IMR-90 (cell line): ENCODE measurements at regions not wholly inside any gene's neighbourhood (a gene's known extent, or its start where the extent isn't known, plus 50 kb on each side); places are given as distances from the start of the nearest gene placed in this dataset.

Source experiments
- ATAC-seq: fragments of 200-7000 bp; cut with Tn5 transposase; 2 replicates; pipeline ENCODE4 v1.9.1; 2020; ENCODE audit warnings: low read depth, mild to moderate bottlenecking, moderate library complexity
- BruUV-seq: library from RNA; stranded (reverse); fragments of 400-500 nt; replicated peaks from 2 replicates; lab custom pipeline; 2021; lab: Mats Ljungman, UMichigan
- CTCF ChIA-PET: fragments of 300-600 bp; formaldehyde crosslinking; extraction: SDS; loops from one replicate; lab custom pipeline; 2021; ENCODE audit warnings: antibody characterized with exemption; lab: Yijun Ruan, JAX
- POLR2A ChIA-PET: fragments of 300-600 bp; sonication (Branson Sonifier 250); formaldehyde crosslinking; loops from one replicate; lab custom pipeline; 2022; ENCODE audit warnings: antibody characterized with exemption; ENCODE audit not compliant: unreplicated experiment; lab: Charles Lee
- DNase-seq: peaks from one replicate; pipeline ENCODE4 v3.0.0; 2013
- H2AFZ ChIP-seq: replicated peaks from 2 replicates; pipeline ENCODE3; 2013; ENCODE audit warnings: low read length, mild to moderate bottlenecking; ENCODE audit not compliant: poor library complexity
- H2AK5ac ChIP-seq: 2 replicates; pipeline ENCODE4 v1.6.1; 2013; ENCODE audit warnings: low read depth, low read length, inconsistent platforms
- H2AK9ac ChIP-seq: replicated peaks from 2 replicates; pipeline ENCODE3; 2013; ENCODE audit warnings: mild to moderate bottlenecking, low read depth, low read length, moderate library complexity; ENCODE audit not compliant: poor library complexity
- H2BK120ac ChIP-seq: 2 replicates; pipeline ENCODE4 v1.6.1; 2013; ENCODE audit warnings: low read depth, low read length, inconsistent platforms
- H2BK15ac ChIP-seq: 3 replicates; pipeline ENCODE4 v1.6.1; 2013; ENCODE audit warnings: low read depth, low read length, inconsistent platforms
- H2BK20ac ChIP-seq: 2 replicates; pipeline ENCODE4 v1.6.1; 2013; ENCODE audit warnings: low read depth, mild to moderate bottlenecking, inconsistent platforms, low read length, moderate library complexity
- H2BK5ac ChIP-seq: 2 replicates; pipeline ENCODE4 v1.6.1; 2013; ENCODE audit warnings: mild to moderate bottlenecking, low read depth, low read length, inconsistent platforms; ENCODE audit not compliant: poor library complexity, severe bottlenecking
- H3K14ac ChIP-seq: replicated peaks from 2 replicates; pipeline ENCODE4 v1.6.1; 2013; ENCODE audit warnings: low read depth, low read length, inconsistent platforms
- H3K18ac ChIP-seq: 2 replicates; pipeline ENCODE4 v1.6.1; 2013; ENCODE audit warnings: low read depth, low read length, control low read depth
- H3K23ac ChIP-seq: 2 replicates; pipeline ENCODE4 v1.6.1; 2013; ENCODE audit warnings: low read depth, low read length, inconsistent platforms
- H3K27ac ChIP-seq: 2 replicates; pipeline ENCODE4 v1.5.1; 2013; ENCODE audit warnings: mild to moderate bottlenecking, control low read depth, low read length; ENCODE audit not compliant: insufficient read depth
- H3K27me3 ChIP-seq: 2 replicates; pipeline ENCODE4 v1.6.1; 2013; ENCODE audit warnings: low read length; ENCODE audit not compliant: control insufficient read depth, insufficient read depth
- H3K36me3 ChIP-seq: 2 replicates; pipeline ENCODE4 v1.6.1; 2013; ENCODE audit warnings: low read length, mixed read lengths; ENCODE audit not compliant: control insufficient read depth, insufficient read depth
- H3K4ac ChIP-seq: 2 replicates; pipeline ENCODE4 v1.6.1; 2013; ENCODE audit warnings: low read depth, low read length, inconsistent platforms
- H3K4me1 ChIP-seq: 2 replicates; pipeline ENCODE4 v1.6.1; 2013; ENCODE audit warnings: low read length, mixed read lengths; ENCODE audit not compliant: control insufficient read depth, insufficient read depth
- H3K4me2 ChIP-seq: 2 replicates; pipeline ENCODE4 v1.6.1; 2013; ENCODE audit warnings: low read depth, mild to moderate bottlenecking, control low read depth, low read length, moderate library complexity
- H3K4me3 ChIP-seq: 2 replicates; pipeline ENCODE4 v1.5.1; 2013; ENCODE audit warnings: low read depth, mild to moderate bottlenecking, control low read depth, low read length, moderate library complexity; ENCODE audit not compliant: insufficient read depth
- H3K56ac ChIP-seq: 2 replicates; pipeline ENCODE4 v1.6.1; 2013; ENCODE audit warnings: low read length, inconsistent platforms; ENCODE audit not compliant: insufficient read depth; ENCODE audit errors: extremely low read depth
- H3K79me1 ChIP-seq, 2 experiments: 2 replicates each; pipeline ENCODE4 v1.6.1; 2013; ENCODE audit warnings: low read length in 2 of 2, inconsistent platforms in 1 of 2, low read depth in 1 of 2
- H3K9ac ChIP-seq: 2 replicates; pipeline ENCODE4 v1.6.1; 2013; ENCODE audit warnings: low read depth, low read length, control low read depth
- H3K9me1 ChIP-seq: 2 replicates; pipeline ENCODE4 v1.6.1; 2013; ENCODE audit warnings: low read length, inconsistent platforms; ENCODE audit not compliant: insufficient read depth
- H3K9me3 ChIP-seq: 2 replicates; pipeline ENCODE4 v1.6.1; 2013; ENCODE audit warnings: low read length; ENCODE audit not compliant: control insufficient read depth, insufficient read depth
- H4K20me1 ChIP-seq: 2 replicates; pipeline ENCODE4 v1.6.1; 2013; ENCODE audit warnings: low read length, inconsistent platforms; ENCODE audit not compliant: insufficient read depth
- H4K5ac ChIP-seq: 2 replicates; pipeline ENCODE4 v1.6.1; 2013; ENCODE audit warnings: mild to moderate bottlenecking, low read depth, low read length, control low read depth
- H4K8ac ChIP-seq, 2 experiments: 2 replicates each; pipeline ENCODE4 v1.6.1; 2013; ENCODE audit warnings: low read depth in 2 of 2, low read length in 2 of 2, control low read depth in 1 of 2, inconsistent platforms in 1 of 2
- H4K91ac ChIP-seq: 2 replicates; pipeline ENCODE4 v1.6.1; 2013; ENCODE audit warnings: low read depth, low read length, inconsistent platforms; ENCODE audit not compliant: insufficient read depth
- MAFK ChIP-seq: IDR thresholded peaks from 2 replicates; pipeline ENCODE4 v1.6.1; 2012; ENCODE audit warnings: low read depth, low read length, improper control_type of control experiment
- MAZ ChIP-seq: IDR thresholded peaks from 2 replicates; pipeline ENCODE4 v1.6.1; 2012; ENCODE audit warnings: low read depth, mild to moderate bottlenecking, low read length, improper control_type of control experiment, moderate library complexity, borderline replicate concordance
- NFE2L2 ChIP-seq: fragments of 150-350 bp; IDR thresholded peaks from 2 replicates; pipeline ENCODE4 v1.6.1; 2016; ENCODE audit warnings: low read depth, mild to moderate bottlenecking, low read length
- POLR2A ChIP-seq: IDR thresholded peaks from 2 replicates; pipeline ENCODE4 v1.6.1; 2012; ENCODE audit warnings: mild to moderate bottlenecking, low read depth, low read length
- RFX5 ChIP-seq: IDR thresholded peaks from 2 replicates; pipeline ENCODE4 v1.8.0; 2012; ENCODE audit warnings: low read depth, mild to moderate bottlenecking, low read length, moderate library complexity
- WGBS, 2 experiments: methylation state at CpG; one replicate each; pipeline versions ENCODE4 v1.1.5 to v1.1.7; 2013; ENCODE audit warnings: missing lambda C conversion rate in 2 of 2; ENCODE audit not compliant: insufficient read length in 1 of 2; ENCODE audit errors: extremely low coverage in 2 of 2; 5-methylcytosine and 5-hydroxymethylcytosine counted together
- dilution Hi-C: fragments of 300-500 bp; cut with HindIII; formaldehyde crosslinking; loops from one replicate; pipeline ENCODE4 v1.14.3; 2018; ENCODE audit warnings: low sequenced_read_pairs; ENCODE audit not compliant: unreplicated experiment
- in situ Hi-C: fragments of 300-500 bp; cut with MboI; formaldehyde crosslinking; loops from 3 replicates; pipeline ENCODE4 v1.14.3; 2019; ENCODE audit warnings: low sequenced_read_pairs, inconsistent platforms, mixed read lengths
- intact Hi-C: fragments of 100-400 bp; cut with micrococcal nuclease; formaldehyde crosslinking; loops from 2 replicates; pipeline ENCODE4 v1.10.0; 2022
- TF ChIP-seq, protein P1 (sequence below): conservative IDR thresholded peaks from 2 replicates; pipeline ENCODE4 v1.5.1; 2012; ENCODE audit warnings: mild to moderate bottlenecking, low read depth, low read length, improper control_type of control experiment
- TF ChIP-seq, protein P2 (sequence below): fragments of 150-350 bp; IDR thresholded peaks from 2 replicates; pipeline ENCODE4 v1.6.1; 2016; ENCODE audit warnings: low read depth, mild to moderate bottlenecking, low read length, moderate library complexity, borderline replicate concordance
- TF ChIP-seq, protein P3 (sequence below): fragments of 150-350 bp; IDR thresholded peaks from 2 replicates; pipeline ENCODE4 v1.6.1; 2017; ENCODE audit warnings: mild to moderate bottlenecking, antibody characterized with exemption, low read length, low read depth

DNA sequence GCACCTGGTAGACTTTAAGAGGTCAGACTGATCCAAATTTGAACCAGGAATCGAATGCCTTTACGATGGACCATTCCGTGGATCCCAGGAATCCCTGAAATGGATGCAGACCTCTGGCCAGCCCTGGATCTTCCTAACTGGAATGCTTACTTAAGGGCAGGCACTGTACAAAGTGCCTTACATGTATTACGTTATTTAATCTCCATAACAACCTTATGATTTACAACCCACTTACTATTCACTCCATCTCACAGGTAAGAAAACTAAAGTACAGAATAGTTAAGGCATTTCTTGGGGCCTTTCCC is 93.6 kb downstream of the HSPH1 start:
- Histone ChIP-seq H2BK20ac (no peak overlapping the region), H3K9me1 (no peaks in the 10 kb centered on the region), H2AFZ (no peak overlapping the region), H3K4me1 (no peaks in the 10 kb centered on the region; the same call in 1 of the 2 replicates), H2BK120ac (no peak overlapping the region), H3K36me3 (no peaks in the 10 kb centered on the region), H3K4me2 (no peak overlapping the region), H3K56ac (no peak overlapping the region), H3K27ac (no peak overlapping the region), H4K8ac (no peak overlapping the region), H3K79me1 (no peaks in the 10 kb centered on the region), H3K9ac (no peak overlapping the region), H3K9me3 (0 out of 2 replicates have a peak, but pooled peaks cover 4% of the 10 kb centered on the region), H4K5ac (no peak overlapping the region), H2AK9ac (no peak overlapping the region), H3K23ac (no peak overlapping the region), H3K4ac (no peak overlapping the region), H2BK5ac (no peak overlapping the region), H4K91ac (no peak overlapping the region), H3K4me3 (no peak overlapping the region), H2AK5ac (no peak overlapping the region), H3K18ac (no peak overlapping the region), H4K20me1 (no peaks in the 10 kb centered on the region), H3K27me3 (no peaks in the 10 kb centered on the region), H3K14ac (no peak overlapping the region), H2BK15ac (no peak overlapping the region)
- WGBS, 2 experiments = 100% methylated on average over 3 of the region's 4 CpGs; no CpG with 5 or more reads in 1 of the 2 experiments
- ATAC-seq (no peak), DNase-seq (no peak)
- in situ Hi-C loops (no loop called here), dilution Hi-C loops (no loop called here), intact Hi-C loops (loop anchor here (5.0 kb wide), 1 partner anchor 79 kb away; no protein-coding TSS in a partner anchor)
- no TSS peak for BruUV-seq
- TF ChIP-seq, protein P1, sequence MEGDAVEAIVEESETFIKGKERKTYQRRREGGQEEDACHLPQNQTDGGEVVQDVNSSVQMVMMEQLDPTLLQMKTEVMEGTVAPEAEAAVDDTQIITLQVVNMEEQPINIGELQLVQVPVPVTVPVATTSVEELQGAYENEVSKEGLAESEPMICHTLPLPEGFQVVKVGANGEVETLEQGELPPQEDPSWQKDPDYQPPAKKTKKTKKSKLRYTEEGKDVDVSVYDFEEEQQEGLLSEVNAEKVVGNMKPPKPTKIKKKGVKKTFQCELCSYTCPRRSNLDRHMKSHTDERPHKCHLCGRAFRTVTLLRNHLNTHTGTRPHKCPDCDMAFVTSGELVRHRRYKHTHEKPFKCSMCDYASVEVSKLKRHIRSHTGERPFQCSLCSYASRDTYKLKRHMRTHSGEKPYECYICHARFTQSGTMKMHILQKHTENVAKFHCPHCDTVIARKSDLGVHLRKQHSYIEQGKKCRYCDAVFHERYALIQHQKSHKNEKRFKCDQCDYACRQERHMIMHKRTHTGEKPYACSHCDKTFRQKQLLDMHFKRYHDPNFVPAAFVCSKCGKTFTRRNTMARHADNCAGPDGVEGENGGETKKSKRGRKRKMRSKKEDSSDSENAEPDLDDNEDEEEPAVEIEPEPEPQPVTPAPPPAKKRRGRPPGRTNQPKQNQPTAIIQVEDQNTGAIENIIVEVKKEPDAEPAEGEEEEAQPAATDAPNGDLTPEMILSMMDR = no peak
- TF ChIP-seq MAFK (no peak), RFX5 (no peak), POLR2A (no peak), MAZ (no peak), NFE2L2 (no peak)
- TF ChIP-seq, protein P2, sequence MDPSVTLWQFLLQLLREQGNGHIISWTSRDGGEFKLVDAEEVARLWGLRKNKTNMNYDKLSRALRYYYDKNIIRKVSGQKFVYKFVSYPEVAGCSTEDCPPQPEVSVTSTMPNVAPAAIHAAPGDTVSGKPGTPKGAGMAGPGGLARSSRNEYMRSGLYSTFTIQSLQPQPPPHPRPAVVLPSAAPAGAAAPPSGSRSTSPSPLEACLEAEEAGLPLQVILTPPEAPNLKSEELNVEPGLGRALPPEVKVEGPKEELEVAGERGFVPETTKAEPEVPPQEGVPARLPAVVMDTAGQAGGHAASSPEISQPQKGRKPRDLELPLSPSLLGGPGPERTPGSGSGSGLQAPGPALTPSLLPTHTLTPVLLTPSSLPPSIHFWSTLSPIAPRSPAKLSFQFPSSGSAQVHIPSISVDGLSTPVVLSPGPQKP = no peak
- TF ChIP-seq, protein P3, sequence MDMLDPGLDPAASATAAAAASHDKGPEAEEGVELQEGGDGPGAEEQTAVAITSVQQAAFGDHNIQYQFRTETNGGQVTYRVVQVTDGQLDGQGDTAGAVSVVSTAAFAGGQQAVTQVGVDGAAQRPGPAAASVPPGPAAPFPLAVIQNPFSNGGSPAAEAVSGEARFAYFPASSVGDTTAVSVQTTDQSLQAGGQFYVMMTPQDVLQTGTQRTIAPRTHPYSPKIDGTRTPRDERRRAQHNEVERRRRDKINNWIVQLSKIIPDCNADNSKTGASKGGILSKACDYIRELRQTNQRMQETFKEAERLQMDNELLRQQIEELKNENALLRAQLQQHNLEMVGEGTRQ = no peak
- POLR2A ChIA-PET = no interaction called here
- CTCF ChIA-PET = no interaction called here
